MM.1S (cell line): ENCODE measurements at regions not wholly inside any gene's neighbourhood (a gene's known extent, or its start where the extent isn't known, plus 50 kb on each side); places are given as distances from the start of the nearest gene placed in this dataset.

ENCODE experiments used
- DNase-seq: peaks from one replicate; pipeline ENCODE4 v3.0.0-alpha.2; 2015
- H2AFZ ChIP-seq: fragments of 300-600 bp; sonication (generic); 2 replicates; pipeline ENCODE4 v1.6.0; 2016; ENCODE audit warnings: antibody characterized with exemption, low read length
- H3F3A ChIP-seq: fragments of 300-600 bp; sonication (generic); 2 replicates; pipeline ENCODE4 v1.6.1; 2016; ENCODE audit warnings: mild to moderate bottlenecking, antibody characterized with exemption, low read length, moderate library complexity, mixed read lengths; ENCODE audit not compliant: insufficient read depth
- H3K27ac ChIP-seq: fragments of 300-600 bp; sonication (generic); 2 replicates; pipeline ENCODE4 v1.5.1; 2016; ENCODE audit warnings: mild to moderate bottlenecking, low read length
- H3K27me3 ChIP-seq: fragments of 300-600 bp; sonication (generic); replicated peaks from 2 replicates; pipeline ENCODE4 v1.6.0; 2016; ENCODE audit warnings: low read length; ENCODE audit not compliant: insufficient read depth
- H3K36me3 ChIP-seq: fragments of 300-600 bp; sonication (generic); replicated peaks from 2 replicates; pipeline ENCODE4 v1.6.1; 2016; ENCODE audit warnings: mild to moderate bottlenecking, low read length, mixed read lengths; ENCODE audit not compliant: insufficient read depth
- H3K4me1 ChIP-seq: fragments of 300-600 bp; sonication (generic); 2 replicates; pipeline ENCODE4 v1.6.1; 2016; ENCODE audit warnings: low read length, mixed read lengths
- H3K4me2 ChIP-seq: fragments of 300-600 bp; sonication (generic); 2 replicates; pipeline ENCODE4 v1.6.0; 2016; ENCODE audit warnings: low read depth, low read length
- H3K4me3 ChIP-seq: fragments of 300-600 bp; sonication (generic); 2 replicates; pipeline ENCODE4 v1.5.1; 2016; ENCODE audit warnings: low read length, mixed read lengths
- H3K79me2 ChIP-seq: fragments of 300-600 bp; sonication (generic); 2 replicates; pipeline ENCODE4 v1.6.1; 2016; ENCODE audit warnings: mixed run types, low read length, mixed read lengths
- H3K9ac ChIP-seq: fragments of 300-600 bp; sonication (generic); 2 replicates; pipeline ENCODE4 v1.6.1; 2016; ENCODE audit warnings: low read length, mixed read lengths
- H3K9me2 ChIP-seq: fragments of 300-600 bp; sonication (generic); replicated peaks from 2 replicates; pipeline ENCODE4 v1.6.1; 2016; ENCODE audit warnings: mild to moderate bottlenecking, low read length, mixed read lengths; ENCODE audit not compliant: insufficient read depth
- H3K9me3 ChIP-seq: fragments of 300-600 bp; sonication (generic); replicated peaks from 2 replicates; pipeline ENCODE4 v1.6.1; 2016; ENCODE audit warnings: mild to moderate bottlenecking, low read length, mixed read lengths; ENCODE audit not compliant: insufficient read depth
- H4K20me1 ChIP-seq: fragments of 300-600 bp; sonication (generic); 2 replicates; pipeline ENCODE4 v1.6.1; 2016; ENCODE audit warnings: mild to moderate bottlenecking, low read length, moderate library complexity, mixed read lengths; ENCODE audit not compliant: insufficient read depth
- EZH2 ChIP-seq: fragments of 300-600 bp; sonication (generic); optimal IDR thresholded peaks from 2 replicates; pipeline ENCODE3; 2017; ENCODE audit warnings: low read depth, mild to moderate bottlenecking, antibody characterized with exemption, low read length, mixed read lengths
- EZH2phosphoT487 ChIP-seq: fragments of 300-600 bp; sonication (generic); IDR thresholded peaks from 2 replicates; pipeline ENCODE4 v1.6.1; 2018; ENCODE audit warnings: antibody characterized with exemption, low read length
- TF ChIP-seq, protein P1 (sequence below): fragments of 300-600 bp; sonication (generic); IDR thresholded peaks from 2 replicates; pipeline ENCODE4 v1.5.1; 2016; ENCODE audit warnings: antibody characterized with exemption, low read length, mixed read lengths

DNA sequence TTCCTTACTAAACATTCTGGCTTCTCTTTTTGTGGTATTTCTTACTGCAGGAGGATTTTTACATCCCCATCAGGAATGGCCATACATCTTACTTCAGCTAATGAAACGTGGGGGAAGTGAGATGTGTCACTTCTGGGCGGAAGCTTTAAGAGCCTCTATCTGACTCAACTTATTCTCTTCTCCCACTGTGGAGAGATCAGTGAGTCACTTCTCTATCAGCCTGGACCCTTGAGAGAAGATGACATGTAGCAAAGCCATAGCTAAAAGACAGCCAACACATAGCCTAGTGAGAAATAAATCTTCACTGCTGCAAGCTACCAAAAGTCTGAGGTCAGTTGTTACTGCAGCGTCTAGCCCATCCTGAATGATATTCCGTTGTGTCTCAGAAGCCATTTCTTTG, 1066.7 kb upstream of the RBFOX1 start:
- Histone ChIP-seq H3K9me2 (no peaks in the 10 kb centered on the region), H3K4me2 (no peak overlapping the region), H3K4me1 (peaks cover 18% of the 10 kb centered on the region), H3K79me2 (no peaks in the 10 kb centered on the region), H3K27me3 (no peaks in the 10 kb centered on the region), H2AFZ (no peak overlapping the region), H4K20me1 (no peaks in the 10 kb centered on the region), H3K9me3 (no peaks in the 10 kb centered on the region), H3F3A (0 out of 2 replicates have a peak, but pooled peaks cover 4% of the 10 kb centered on the region), H3K4me3 (no peak overlapping the region), H3K36me3 (no peaks in the 10 kb centered on the region), H3K9ac (no peak overlapping the region), H3K27ac (no peak overlapping the region)
- no peak for TF ChIP-seq EZH2
- no peak for TF ChIP-seq EZH2phosphoT487
- TF ChIP-seq, protein P1, sequence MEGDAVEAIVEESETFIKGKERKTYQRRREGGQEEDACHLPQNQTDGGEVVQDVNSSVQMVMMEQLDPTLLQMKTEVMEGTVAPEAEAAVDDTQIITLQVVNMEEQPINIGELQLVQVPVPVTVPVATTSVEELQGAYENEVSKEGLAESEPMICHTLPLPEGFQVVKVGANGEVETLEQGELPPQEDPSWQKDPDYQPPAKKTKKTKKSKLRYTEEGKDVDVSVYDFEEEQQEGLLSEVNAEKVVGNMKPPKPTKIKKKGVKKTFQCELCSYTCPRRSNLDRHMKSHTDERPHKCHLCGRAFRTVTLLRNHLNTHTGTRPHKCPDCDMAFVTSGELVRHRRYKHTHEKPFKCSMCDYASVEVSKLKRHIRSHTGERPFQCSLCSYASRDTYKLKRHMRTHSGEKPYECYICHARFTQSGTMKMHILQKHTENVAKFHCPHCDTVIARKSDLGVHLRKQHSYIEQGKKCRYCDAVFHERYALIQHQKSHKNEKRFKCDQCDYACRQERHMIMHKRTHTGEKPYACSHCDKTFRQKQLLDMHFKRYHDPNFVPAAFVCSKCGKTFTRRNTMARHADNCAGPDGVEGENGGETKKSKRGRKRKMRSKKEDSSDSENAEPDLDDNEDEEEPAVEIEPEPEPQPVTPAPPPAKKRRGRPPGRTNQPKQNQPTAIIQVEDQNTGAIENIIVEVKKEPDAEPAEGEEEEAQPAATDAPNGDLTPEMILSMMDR = no peak
- no peak for DNase-seq

GRCh38 chr16:6258056-6258455, 1074.6 kb upstream of the RBFOX1 start:
- no peak for TF ChIP-seq EZH2
- TF ChIP-seq, protein P1 = no peak
- TF ChIP-seq EZH2phosphoT487 = no peak
- no peaks in the 10 kb centered on the region for H3K36me3 ChIP-seq
- H3K27ac ChIP-seq = no peak overlapping the region
- DNase-seq = no peak
- H3K9me3 ChIP-seq = no peaks in the 10 kb centered on the region
- H3K9ac ChIP-seq = no peak overlapping the region
- H3K79me2 ChIP-seq = no peaks in the 10 kb centered on the region
- no peaks in the 10 kb centered on the region for H3F3A ChIP-seq
- H3K4me1 ChIP-seq = no peaks in the 10 kb centered on the region
- no peaks in the 10 kb centered on the region for H3K27me3 ChIP-seq
- H3K4me3 ChIP-seq = no peak overlapping the region
- no peak overlapping the region for H2AFZ ChIP-seq
- no peaks in the 10 kb centered on the region for H4K20me1 ChIP-seq
- no peaks in the 10 kb centered on the region for H3K9me2 ChIP-seq
- H3K4me2 ChIP-seq = no peak overlapping the region

DNA sequence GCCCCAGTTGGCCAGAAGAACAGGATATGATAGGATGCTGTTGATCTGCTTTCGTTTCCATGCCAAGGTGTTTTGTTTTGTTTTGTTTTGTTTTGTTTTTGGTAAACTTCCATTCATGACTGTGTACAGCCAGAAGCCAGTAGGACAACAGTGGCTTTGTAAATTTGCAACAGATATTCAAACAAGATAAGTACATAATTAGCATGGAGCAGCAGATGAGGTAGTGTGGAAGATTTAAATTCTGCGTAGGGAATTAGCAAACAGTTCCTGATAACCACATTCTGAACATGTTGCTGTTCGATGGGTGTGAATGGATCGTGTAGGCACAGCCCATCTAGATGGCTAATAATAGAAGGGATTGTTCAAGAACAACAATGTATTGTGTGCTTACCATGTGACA, 1080.1 kb upstream of the RBFOX1 start:
- no peak for DNase-seq
- Histone ChIP-seq H3K9ac (no peak overlapping the region), H3F3A (no peaks in the 10 kb centered on the region), H3K4me3 (no peak overlapping the region), H3K9me2 (no peaks in the 10 kb centered on the region), H3K9me3 (no peaks in the 10 kb centered on the region), H3K27ac (no peak overlapping the region), H3K79me2 (no peaks in the 10 kb centered on the region), H3K27me3 (no peaks in the 10 kb centered on the region), H3K4me2 (no peak overlapping the region), H3K36me3 (no peaks in the 10 kb centered on the region), H3K4me1 (peaks cover 5% of the 10 kb centered on the region; the same call in 1 of the 2 replicates), H4K20me1 (no peaks in the 10 kb centered on the region), H2AFZ (no peak overlapping the region)
- TF ChIP-seq EZH2 = no peak
- TF ChIP-seq EZH2phosphoT487 = no peak
- TF ChIP-seq, protein P1 = no peak
